ENCODE measurements at regions not wholly inside any gene's neighbourhood (a gene's known extent, or its start where the extent isn't known, plus 50 kb on each side); places are given as distances from the start of the nearest gene placed in this dataset.
"Not testable (repeated sequence)": the region's sequence is repeated elsewhere in the genome, so short reads cannot be mapped to it uniquely, and the experiment has no call there.

DNA sequence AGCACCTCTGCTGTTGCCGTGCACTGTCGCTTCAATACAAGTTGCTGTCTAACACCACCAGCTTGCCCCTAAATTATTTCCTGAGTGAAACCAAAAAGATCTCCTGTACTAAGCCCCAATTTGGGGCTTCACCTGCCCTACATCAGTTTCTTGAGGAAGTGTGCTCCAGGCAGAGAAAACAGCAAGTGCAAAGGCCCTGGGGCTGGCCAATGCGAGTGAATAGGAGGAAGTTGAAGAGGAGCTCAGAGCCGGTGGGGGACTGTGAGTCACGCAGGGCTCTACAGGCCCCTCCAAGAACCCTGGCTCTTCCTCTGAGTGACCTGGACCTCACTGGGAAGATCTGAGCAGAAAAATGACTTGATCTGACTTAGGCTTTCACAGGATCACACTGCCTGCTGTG is 117.2 kb downstream of the IPO8 start:
- H3K4me3 Mint-ChIP-seq, result no peak overlapping the region
- H3K4me1 Mint-ChIP-seq, result no peaks in the 10 kb centered on the region
- H3K36me3 Mint-ChIP-seq (ENCODE audit: low read depth), result no peaks in the 10 kb centered on the region
- no peaks in the 10 kb centered on the region for H3K27me3 Mint-ChIP-seq
- DNase-seq, result no peak
- no peaks in the 10 kb centered on the region for H3K9me3 Mint-ChIP-seq
- intact Hi-C loops (cut with micrococcal nuclease), result no loop called here
- no peak overlapping the region for H3K27ac Mint-ChIP-seq

DNA sequence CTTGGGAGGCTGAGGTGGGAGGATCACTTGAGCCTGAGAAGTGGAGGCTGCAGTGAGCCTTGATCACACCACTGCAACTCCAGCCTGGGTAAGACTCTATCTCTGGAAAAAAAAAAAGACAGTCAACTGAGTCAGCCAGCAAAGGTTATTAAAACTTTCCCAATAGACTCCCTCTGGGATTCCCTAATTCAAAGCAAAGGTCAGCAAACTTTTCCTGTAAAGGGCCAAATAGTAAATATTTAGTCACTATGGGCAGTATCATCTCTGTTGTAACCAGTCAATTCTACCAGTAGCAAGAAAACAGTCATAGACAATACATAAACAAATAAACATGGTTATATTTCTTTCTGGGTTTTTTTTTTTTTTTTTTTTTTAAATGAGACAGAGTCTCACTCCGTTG is 122.5 kb downstream of the IPO8 start:
- Mint-ChIP-seq H3K36me3 (ENCODE audit: low read depth) (no peaks in the 10 kb centered on the region), H3K4me1 (no peaks in the 10 kb centered on the region)

DNA sequence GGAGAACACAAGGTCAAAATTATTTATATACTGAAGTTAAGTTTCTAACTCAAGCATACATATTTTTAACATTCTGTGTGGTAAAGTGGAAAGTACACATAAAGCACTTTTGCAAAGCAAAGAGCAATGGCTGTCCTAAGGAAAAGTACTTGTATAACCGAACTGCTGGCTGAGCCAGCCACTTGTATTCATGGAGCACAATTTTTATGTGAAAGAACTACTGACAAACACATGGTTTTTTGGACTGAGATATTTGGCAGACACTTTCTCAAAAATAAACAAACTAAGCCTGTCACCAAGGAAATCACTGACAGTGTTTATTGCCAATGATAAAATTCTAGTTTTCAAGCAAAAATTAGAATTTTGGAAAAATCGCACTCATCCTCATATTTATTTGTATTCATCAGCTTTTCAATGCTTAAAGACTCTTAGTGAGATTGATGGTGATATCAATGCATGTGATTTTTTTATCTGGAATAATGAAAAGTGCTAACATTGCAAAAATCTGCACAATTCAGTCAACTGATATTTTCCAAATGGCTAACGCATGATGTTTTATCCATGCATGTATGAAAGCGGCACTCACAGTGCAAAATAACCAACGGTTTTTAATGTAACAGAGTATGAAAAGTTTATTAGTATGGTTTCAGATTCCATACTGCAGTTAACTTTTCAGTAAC is 125.3 kb downstream of the IPO8 start:
- H3K27ac Mint-ChIP-seq, result no peak overlapping the region
- H3K4me3 Mint-ChIP-seq, result no peak overlapping the region
- no peaks in the 10 kb centered on the region for H3K27me3 Mint-ChIP-seq
- no peak for DNase-seq
- H3K9me3 Mint-ChIP-seq, result no peaks in the 10 kb centered on the region
- H3K36me3 Mint-ChIP-seq (ENCODE audit: low read depth), result no peaks in the 10 kb centered on the region
- intact Hi-C loops (cut with micrococcal nuclease), result no loop called here
- no peaks in the 10 kb centered on the region for H3K4me1 Mint-ChIP-seq

More for the DNA sequence above, 122.5 kb downstream of the IPO8 start:
- Mint-ChIP-seq H3K4me3 (no peak overlapping the region), H3K27me3 (no peaks in the 10 kb centered on the region), H3K27ac (no peak overlapping the region), H3K9me3 (no peaks in the 10 kb centered on the region)
- intact Hi-C loops (cut with micrococcal nuclease), result no loop called here
- no peak for DNase-seq

DNA sequence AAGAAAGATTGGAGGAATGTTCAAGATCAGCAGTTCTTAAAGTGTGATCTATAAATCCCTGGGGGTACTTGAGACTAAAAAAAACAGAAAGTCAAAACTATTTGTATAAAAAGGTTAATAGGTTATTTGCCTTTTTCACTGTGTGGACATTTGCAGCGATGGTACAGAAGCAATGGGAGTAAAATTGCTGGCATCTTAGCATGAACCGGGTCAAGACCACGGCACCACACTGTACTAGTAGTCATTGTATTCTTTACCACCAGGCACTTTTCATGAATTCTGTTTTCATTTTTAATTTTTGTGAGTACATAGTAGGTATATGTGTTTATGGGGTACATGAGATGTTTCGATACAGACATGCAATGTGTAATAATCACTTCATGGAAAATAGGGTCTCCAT is 126.2 kb downstream of the IPO8 start:
- H3K4me3 Mint-ChIP-seq, result no peak overlapping the region
- no peak overlapping the region for H3K27ac Mint-ChIP-seq
- no peaks in the 10 kb centered on the region for H3K27me3 Mint-ChIP-seq
- DNase-seq, result no peak
- H3K9me3 Mint-ChIP-seq, result no peaks in the 10 kb centered on the region
- no peaks in the 10 kb centered on the region for H3K4me1 Mint-ChIP-seq
- intact Hi-C loops (cut with micrococcal nuclease), result no loop called here
- H3K36me3 Mint-ChIP-seq (ENCODE audit: low read depth), result no peaks in the 10 kb centered on the region

DNA sequence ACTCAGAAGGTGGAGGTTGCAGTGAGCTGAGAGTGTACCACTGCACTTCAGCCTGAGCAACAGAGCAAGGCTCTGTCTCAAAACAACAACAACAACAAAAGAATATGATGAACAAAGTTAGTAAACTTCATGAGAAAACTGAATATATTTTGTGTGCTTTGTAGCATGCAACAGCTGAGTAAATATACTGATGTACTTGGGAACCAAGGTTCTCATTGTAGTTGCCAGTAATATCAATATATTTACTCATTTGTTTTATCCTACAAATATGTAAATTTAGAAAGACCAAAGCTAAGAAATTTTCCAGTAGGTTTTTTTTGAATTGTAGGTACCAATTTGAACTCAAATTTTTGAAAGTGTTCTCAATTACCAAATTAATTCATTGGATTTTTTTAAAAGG is 127.2 kb downstream of the IPO8 start:
- Mint-ChIP-seq H3K4me3 (no peak overlapping the region), H3K36me3 (ENCODE audit: low read depth) (no peaks in the 10 kb centered on the region), H3K4me1 (no peaks in the 10 kb centered on the region), H3K27me3 (no peaks in the 10 kb centered on the region), H3K9me3 (no peaks in the 10 kb centered on the region), H3K27ac (no peak overlapping the region)
- no peak for DNase-seq
- intact Hi-C loops (cut with micrococcal nuclease), result no loop called here

DNA sequence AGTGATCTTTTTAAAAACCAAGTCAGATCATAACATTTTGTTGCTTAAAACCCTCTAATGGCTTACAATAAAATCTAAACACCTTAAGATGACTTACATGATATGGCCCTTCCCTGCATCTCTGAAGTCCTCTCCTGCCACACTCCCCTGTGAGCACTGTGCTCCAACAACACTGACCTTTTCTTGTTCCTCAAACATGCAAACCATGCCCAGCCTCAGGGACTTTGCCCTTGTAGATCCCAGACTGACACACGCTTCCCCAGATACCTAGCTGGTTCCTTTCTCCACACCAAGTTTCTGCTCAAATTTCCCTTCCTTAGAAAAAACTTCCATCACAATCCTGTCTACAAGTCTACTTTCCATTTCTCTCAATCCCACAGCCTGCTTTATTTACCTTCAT is 128.6 kb downstream of the IPO8 start:
- DNase-seq, result no peak
- Mint-ChIP-seq H3K27ac (no peak overlapping the region), H3K4me3 (no peak overlapping the region), H3K36me3 (ENCODE audit: low read depth) (no peaks in the 10 kb centered on the region), H3K9me3 (no peaks in the 10 kb centered on the region), H3K4me1 (no peaks in the 10 kb centered on the region), H3K27me3 (no peaks in the 10 kb centered on the region)
- intact Hi-C loops (cut with micrococcal nuclease), result no loop called here

DNA sequence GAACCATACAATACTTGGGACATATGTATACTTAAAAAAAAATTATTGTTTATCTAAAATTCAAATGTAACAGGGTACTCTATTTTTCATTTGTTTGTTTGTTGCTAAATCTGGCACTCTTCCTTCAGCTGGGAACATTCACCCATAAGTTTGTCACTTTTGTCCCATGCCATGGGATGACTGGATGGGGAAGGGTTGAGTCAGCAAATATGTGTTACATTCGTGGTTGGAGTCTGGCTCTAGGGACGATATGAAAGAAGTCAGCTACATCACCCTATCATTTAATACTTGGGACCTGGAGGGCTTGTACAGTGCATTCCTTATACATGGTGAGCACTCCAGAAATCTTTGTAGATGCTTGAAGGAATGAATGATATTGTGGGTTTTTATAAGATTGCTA is 131.3 kb downstream of the IPO8 start:
- peaks cover 6% of the 10 kb centered on the region for H3K9me3 Mint-ChIP-seq
- intact Hi-C loops (cut with micrococcal nuclease), result no loop called here
- no peaks in the 10 kb centered on the region for H3K36me3 Mint-ChIP-seq (ENCODE audit: low read depth)

DNA sequence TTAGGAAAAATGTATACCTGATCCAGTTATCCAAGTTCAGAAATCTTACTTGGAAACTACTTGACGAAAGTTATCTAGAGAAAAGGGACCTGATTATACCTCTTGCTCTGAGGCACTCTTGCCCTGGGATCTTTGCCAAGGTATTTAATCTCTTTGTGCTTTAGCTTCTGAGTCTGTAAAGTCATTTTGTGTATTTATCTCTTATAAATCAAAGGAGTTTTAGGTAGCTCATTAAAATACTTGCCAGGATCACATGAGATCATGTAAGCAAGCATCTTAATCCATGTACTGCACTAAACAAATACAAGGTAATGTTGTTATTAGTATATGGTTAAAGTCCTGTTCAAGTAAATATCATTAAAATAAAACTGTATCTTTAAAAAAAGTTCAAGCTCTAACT is 147.5 kb downstream of the IPO8 start:
- no peak overlapping the region for H3K4me3 Mint-ChIP-seq
- intact Hi-C loops (cut with micrococcal nuclease), result no loop called here
- no peaks in the 10 kb centered on the region for H3K4me1 Mint-ChIP-seq
- no peaks in the 10 kb centered on the region for H3K9me3 Mint-ChIP-seq
- H3K36me3 Mint-ChIP-seq (ENCODE audit: low read depth), result no peaks in the 10 kb centered on the region
- no peak overlapping the region for H3K27ac Mint-ChIP-seq
- no peaks in the 10 kb centered on the region for H3K27me3 Mint-ChIP-seq
- no peak for DNase-seq

More for the DNA sequence above, 131.3 kb downstream of the IPO8 start:
- DNase-seq, result no peak
- no peaks in the 10 kb centered on the region for H3K4me1 Mint-ChIP-seq
- H3K27me3 Mint-ChIP-seq, result no peaks in the 10 kb centered on the region
- H3K4me3 Mint-ChIP-seq, result no peak overlapping the region
- H3K27ac Mint-ChIP-seq, result no peak overlapping the region

DNA sequence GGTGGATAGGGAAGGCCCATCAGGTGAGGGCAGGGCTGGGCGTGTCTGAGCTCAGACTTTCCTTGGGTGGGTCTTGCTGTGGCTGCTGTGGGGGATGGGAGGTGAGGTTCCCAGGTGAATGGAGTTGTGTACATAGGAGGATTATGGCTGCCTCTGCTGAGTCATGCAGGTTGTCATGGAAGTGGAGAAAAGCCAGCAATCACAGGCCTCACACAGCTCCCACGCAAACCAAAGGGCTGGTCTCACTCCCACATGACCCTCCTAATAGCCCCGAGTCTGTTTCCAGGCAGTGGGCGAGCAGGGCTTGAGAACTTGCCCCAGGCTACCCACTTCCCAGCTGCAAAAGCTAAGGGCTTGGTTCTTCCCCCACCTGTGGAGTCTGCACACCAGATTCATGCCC is 149.5 kb downstream of the IPO8 start:
- Mint-ChIP-seq H3K4me1 (no peaks in the 10 kb centered on the region), H3K4me3 (no peak overlapping the region), H3K27ac (no peak overlapping the region), H3K9me3 (no peaks in the 10 kb centered on the region), H3K36me3 (ENCODE audit: low read depth) (no peaks in the 10 kb centered on the region), H3K27me3 (no peaks in the 10 kb centered on the region)
- DNase-seq, result no peak
- intact Hi-C loops (cut with micrococcal nuclease), result no loop called here

DNA sequence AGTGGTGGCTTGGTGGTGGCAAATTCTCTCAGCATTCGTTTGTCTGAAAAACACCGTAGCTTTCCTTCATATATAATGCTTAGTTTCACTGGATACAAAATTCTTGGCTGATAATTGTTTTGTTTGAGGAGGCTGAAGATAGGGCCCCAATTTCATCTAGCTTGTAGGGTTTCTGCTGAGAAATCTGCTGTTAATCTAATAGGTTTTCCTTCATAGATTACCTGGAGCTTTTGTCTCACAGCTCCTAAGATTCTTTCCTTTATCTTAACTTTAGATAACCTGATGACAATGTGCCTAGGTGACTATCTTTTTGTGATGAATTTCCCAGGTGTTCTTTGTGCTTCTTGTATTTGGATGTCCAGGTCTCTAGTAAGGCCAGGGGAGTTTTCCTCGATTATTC is 151.0 kb downstream of the IPO8 start:
- H3K9me3 Mint-ChIP-seq; DNase-seq; intact Hi-C loops (cut with micrococcal nuclease); H3K4me1 Mint-ChIP-seq; H3K36me3 Mint-ChIP-seq (ENCODE audit: low read depth); H3K27me3 Mint-ChIP-seq; H3K27ac Mint-ChIP-seq; H3K4me3 Mint-ChIP-seq: not testable (repeated sequence)

DNA sequence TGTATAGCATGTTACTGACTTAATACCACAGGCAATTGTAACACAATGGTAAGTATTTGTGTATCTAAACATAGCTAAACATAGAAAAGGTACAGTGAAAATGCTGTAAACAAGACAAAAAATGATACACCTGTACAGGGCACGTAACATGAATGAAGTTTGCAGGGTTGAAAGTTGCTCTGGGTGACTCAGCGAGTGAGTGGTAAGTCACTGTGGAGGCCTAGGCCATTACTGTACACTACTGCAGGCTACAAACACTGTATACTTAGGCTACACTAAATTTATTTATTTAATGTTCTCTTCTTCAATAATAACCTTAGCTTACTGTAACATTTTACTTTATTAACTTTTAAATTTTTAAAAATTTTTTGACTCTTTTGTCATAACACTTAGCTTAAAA is 158.4 kb downstream of the IPO8 start:
- H3K4me3 Mint-ChIP-seq, result no peak overlapping the region
- H3K27me3 Mint-ChIP-seq, result no peaks in the 10 kb centered on the region
- H3K36me3 Mint-ChIP-seq (ENCODE audit: low read depth), result no peaks in the 10 kb centered on the region
- no peaks in the 10 kb centered on the region for H3K4me1 Mint-ChIP-seq
- no peaks in the 10 kb centered on the region for H3K9me3 Mint-ChIP-seq
- H3K27ac Mint-ChIP-seq, result no peak overlapping the region
- DNase-seq, result no peak
- intact Hi-C loops (cut with micrococcal nuclease), result no loop called here

DNA sequence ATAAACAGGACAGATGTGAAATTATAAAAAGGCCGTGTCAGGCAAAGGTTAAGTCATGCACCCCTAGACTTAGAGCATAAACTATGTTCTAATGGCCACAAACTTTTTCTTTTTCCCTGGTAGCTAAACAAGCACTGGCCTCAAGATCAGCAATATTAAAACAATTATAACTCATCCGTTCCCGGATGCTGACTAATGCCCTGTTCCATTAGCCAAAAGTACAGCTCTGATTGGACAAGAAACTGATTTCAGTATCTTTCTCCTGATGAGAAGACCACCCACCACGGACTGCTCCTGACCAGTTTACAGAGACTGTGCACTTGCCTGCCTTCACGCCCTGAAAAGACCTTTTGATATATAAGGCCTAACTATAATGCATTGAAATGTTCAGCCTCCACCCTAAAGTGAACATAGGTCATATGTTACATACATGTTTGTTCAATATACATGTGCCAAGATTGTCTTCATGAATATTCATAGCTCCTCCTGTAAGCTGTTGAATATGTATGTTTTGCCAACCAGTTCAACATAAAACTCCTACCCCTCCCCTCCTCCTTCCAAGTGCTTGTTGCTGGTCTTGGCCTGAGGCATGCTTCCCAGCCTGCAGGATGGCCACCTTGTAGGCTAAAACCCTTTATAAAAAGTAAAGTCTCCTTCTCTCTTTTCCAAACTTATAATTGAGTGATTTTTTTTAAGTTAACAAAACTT is 162.0 kb downstream of the IPO8 start:
- no peaks in the 10 kb centered on the region for H3K9me3 Mint-ChIP-seq
- no peak overlapping the region for H3K27ac Mint-ChIP-seq
- H3K36me3 Mint-ChIP-seq (ENCODE audit: low read depth), result no peaks in the 10 kb centered on the region
- H3K27me3 Mint-ChIP-seq, result no peaks in the 10 kb centered on the region
- no peaks in the 10 kb centered on the region for H3K4me1 Mint-ChIP-seq
- intact Hi-C loops (cut with micrococcal nuclease), result no loop called here
- H3K4me3 Mint-ChIP-seq, result no peak overlapping the region
- DNase-seq, result no peak

DNA sequence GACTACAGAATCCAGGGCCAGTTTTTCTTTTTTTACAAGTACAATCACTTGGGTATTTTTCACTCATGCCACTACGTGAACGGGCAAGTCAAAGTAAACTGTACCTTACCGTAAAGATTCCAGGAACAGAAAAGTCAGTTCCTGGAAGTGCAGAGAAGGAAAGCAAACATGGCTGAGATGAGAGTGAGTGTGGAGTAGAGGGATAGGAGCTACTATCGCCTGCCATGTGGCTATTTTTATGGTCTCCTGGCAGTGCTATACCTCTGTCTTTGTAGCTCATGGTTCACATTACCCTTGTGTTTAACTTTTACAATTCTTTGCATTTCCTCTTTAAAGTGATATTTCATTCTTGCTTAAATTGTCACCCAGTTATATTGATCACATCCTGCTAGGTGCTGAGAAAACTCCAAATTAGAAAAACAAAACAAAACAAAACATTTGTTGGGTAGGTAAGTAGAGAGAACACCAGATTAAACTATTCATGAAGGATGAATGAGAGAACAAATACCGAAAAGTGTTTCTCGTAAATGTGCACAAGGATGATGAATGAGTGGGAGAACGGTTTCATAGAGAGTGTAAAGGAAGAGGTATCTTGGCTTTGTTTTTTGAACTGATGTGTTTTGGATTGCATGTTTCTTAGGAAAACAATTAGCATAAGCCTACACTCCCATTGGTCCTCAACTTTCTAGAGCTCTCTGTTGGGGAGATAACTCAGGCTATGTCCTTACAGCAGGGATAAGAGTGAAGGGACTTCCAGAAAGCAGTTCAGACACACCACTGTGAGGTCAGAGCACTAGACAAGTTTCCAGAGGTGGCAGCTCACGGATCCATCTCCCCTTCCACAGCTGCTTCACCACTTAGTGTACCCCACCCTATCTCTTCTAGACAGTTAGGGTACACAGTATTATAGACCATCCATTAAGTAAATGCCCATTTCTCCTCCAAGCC is 163.7 kb downstream of the IPO8 start:
- H3K27ac Mint-ChIP-seq, result no peak overlapping the region
- H3K4me3 Mint-ChIP-seq, result no peak overlapping the region
- H3K4me1 Mint-ChIP-seq, result no peaks in the 10 kb centered on the region
- no peaks in the 10 kb centered on the region for H3K9me3 Mint-ChIP-seq
- no peaks in the 10 kb centered on the region for H3K27me3 Mint-ChIP-seq
- intact Hi-C loops (cut with micrococcal nuclease), result no loop called here
- DNase-seq, result no peak
- no peaks in the 10 kb centered on the region for H3K36me3 Mint-ChIP-seq (ENCODE audit: low read depth)
